ENCODE measurements at regions not wholly inside any gene's neighbourhood (a gene's known extent, or its start where the extent isn't known, plus 50 kb on each side); places are given as distances from the start of the nearest gene placed in this dataset.

GRCh38 chr10:52466464-52466863 lies 152.4 kb downstream of the DKK1 start:
- no peak for TF ChIP-seq TOX (CRISPR knock-in tag; IDR thresholded peaks at IDR 0.05; ENCODE audit: borderline replicate concordance)
- TF ChIP-seq OSR1 (CRISPR knock-in tag; IDR thresholded peaks at IDR 0.05): no peak
- TF ChIP-seq SNAI2 (CRISPR knock-in tag; IDR thresholded peaks at IDR 0.05): no peak
- TF ChIP-seq ZFP3 (CRISPR knock-in tag; IDR thresholded peaks at IDR 0.05): no peak
